Activated CD8-positive, alpha-beta memory T cell treated with anti-CD3 and anti-CD28 coated beads for 4 hours (primary cell): ENCODE measurements at regions not wholly inside any gene's neighbourhood (a gene's known extent, or its start where the extent isn't known, plus 50 kb on each side); places are given as distances from the start of the nearest gene placed in this dataset.
"Not testable (repeated sequence)": the region's sequence is repeated elsewhere in the genome, so short reads cannot be mapped to it uniquely, and the experiment has no call there.

Experiments used
- DNase-seq, 2 donors: peaks; one replicate each; pipeline ENCODE4 v3.0.0-alpha.2; 2020; ENCODE audit warnings: low read depth in 2 of 2

DNA sequence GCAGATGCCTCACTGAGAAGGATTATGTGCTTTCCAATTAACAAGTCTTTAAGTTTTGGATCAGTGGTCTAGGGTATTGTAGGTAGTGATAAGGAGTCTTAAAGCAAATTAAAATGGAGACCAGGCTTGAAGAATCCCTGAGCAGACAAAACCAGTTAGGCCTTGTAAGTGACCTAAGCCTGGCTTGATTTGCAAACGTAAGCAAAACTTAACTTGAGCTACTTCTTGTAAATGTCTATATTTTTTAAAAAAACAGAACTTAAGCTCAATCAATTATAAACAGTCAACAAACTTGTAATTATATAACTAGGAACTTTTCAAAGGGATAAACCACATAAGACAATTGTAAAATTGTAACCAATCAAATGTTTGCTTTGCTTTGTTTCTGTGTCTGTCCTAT, 72.7 kb upstream of the NALF2 start:
- no peak for DNase-seq

GRCh38 chrX:69430785-69431184, 73.3 kb upstream of the NALF2 start:
- no peak for DNase-seq

DNA sequence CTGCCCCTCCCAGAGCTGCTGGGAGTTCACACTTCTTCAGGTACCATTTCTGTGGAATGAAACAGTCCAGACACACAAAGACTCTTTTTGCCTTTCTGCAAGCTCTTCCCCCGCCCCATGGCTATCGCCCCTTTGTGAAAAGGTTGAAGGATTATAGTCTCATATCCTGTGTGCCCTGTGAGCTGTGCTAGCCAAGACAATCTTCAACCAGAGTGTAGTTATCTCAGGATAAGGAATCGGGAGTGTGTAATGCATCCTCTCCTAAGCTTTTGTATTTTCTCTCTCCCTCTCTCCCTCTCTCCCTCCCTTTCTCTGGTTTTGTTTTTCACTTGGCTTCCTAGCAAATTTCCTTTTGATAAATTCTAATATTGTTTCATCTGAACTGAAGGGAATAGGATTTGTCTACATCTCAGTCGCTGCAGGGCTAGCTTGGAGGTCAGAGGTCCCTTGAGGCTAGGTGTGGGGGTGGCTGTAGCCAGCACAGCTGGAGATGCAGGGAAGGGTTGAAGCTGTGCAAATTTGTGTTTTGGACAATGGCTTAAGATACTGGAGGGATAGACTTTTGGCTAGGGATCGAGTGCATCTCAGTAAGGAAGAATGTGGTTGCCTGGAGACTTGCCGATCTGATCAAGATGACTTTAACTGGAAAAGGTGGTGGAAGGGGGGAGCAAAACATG, 74.6 kb upstream of the NALF2 start:
- no peak for DNase-seq

DNA sequence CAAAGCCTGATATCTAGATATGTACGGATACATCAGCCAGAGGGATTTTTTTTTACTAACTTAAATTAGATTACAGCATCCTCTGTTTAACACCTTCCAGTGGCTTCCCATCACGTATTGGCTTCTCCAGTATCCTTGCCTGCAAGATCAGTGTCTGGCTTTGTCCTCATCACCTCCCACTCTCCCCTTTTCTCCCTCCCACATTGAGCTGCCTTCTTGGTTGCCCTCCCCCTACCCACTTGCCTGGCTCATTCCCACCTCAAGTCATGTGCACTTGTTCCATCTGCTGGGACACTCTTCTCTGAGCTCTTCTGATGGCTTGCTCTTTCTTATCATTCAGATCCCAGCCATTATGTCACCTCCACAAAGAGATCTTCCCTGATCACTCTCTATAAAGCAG, 75.9 kb upstream of the NALF2 start:
- no peak for DNase-seq

GRCh38 chrX:69424910-69425309, 79.2 kb upstream of the NALF2 start:
- DNase-seq = no peak

GRCh38 chrX:69424161-69424560, 80.0 kb upstream of the NALF2 start:
- DNase-seq = no peak

DNA sequence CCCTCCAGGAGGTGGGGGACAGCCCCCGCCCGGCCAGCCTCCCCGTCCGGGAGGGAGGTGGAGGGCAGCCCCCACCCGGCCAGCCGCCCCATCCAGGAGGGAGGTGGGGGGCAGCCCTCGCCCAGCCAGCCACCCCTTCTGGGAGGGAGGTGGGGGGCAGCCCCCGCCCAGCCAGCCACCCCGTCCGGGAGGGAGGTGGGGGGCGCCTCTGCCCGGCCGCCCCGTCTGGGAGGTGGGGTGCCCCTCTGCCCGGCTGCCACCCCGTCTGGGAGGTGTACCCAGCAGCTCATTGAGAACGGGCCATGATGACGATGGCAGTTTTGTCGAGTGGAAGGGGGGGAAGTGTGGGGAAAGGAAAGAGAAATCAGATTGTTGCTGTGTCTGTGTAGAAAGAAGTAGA, 81.9 kb upstream of the NALF2 start:
- not testable (repeated sequence) for DNase-seq

DNA sequence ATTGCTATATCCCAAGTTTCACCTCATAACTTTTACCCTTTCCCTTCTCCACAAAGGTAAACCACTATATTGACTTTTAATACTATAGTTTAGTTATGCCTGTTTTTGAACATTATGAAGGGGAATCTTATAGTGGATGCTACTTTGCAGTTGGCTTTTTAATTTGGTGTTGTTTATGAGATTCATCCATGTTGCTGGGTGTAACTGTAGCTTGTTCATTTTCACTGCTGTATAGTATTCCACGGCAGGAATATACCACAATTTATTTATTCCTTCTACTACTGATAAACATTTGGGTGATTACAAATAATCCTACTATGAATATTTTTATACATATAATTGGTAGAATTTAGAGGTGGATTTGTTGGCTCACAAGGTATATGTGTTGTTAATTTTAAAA, 88.4 kb upstream of the NALF2 start:
- DNase-seq = no peak

GRCh38 chrX:69412661-69413060, 91.5 kb upstream of the NALF2 start:
- DNase-seq = no peak

DNA sequence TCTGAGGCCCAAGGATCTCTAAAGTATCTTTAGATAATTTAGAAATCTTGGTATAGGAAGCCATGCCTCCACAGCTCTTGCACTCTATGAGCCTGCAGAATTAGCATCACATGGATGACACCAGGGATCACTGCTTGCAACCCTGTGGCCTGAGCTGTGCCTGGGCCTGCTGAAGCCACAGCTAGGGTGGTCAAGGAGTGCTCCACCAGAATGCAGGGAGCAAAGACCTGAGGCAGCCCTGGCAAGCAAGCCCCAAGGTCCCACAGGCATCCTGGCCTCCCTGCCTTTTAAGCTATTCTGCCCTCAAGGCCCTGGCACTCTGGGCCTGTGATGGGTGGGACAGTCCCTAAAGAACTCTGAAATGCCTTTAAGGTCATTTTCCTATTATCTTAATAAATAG, 105.2 kb upstream of the NALF2 start:
- DNase-seq = no peak

DNA sequence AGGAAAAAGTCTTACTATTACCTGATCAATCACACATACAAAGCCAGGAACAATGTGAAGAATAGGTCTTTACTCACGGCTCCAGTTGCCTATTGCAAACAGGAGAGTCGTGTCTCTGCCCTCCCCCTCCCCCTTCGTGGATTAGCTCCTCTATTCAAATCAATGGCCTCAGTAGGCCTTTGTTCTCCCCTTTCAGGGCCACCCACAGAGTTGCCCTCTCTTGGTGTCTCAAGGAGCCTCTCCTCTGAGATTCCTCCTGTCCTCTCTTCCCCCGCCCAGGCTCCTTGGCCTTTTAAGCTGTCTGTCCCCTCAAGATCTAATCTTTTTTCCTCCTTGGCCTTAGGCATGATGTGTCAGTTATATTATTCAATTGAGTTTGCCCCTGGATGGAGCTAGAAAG, 107.2 kb upstream of the NALF2 start:
- DNase-seq = no peak

DNA sequence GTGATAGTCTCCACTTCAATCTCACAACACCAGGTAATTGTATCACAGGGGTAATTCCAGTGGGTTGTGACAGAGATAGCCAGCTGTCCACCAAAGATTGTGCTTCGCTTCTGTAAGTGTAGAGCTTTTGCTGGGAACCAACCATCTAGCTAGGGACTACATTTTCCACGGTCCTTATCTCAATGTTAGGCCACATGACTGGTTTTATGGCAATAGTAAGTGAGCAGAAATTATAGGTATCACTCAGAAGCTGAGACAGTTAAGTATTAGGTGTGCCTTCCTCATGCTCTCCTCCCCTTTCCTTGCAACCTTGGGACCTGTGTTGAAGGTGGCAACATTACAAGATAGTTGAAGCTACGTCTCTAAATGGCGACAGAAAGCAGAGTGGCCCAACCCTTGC, 108.8 kb upstream of the NALF2 start:
- no peak for DNase-seq

GRCh38 chrX:69389101-69389501, 115.0 kb upstream of the NALF2 start:
- DNase-seq = no peak

DNA sequence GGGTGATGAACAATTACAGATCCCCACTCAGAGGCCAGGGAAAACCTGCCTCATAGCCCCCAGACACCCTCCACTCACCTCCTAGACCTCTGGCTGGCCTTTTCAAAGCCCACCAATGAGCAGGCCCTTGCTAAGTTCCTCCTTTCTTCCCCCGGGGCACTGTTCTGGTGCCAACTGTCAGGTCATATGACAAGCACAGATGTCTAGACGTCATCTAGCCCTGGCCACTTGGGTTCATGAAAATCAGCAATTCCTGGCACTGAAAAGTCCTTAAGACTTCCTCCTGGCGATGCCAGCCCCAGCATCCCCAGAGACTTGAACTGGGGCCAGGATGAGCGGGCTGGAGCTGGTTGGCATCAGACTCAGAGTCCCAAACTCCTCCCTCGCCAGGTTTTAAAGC, 115.6 kb upstream of the NALF2 start:
- DNase-seq = no peak

DNA sequence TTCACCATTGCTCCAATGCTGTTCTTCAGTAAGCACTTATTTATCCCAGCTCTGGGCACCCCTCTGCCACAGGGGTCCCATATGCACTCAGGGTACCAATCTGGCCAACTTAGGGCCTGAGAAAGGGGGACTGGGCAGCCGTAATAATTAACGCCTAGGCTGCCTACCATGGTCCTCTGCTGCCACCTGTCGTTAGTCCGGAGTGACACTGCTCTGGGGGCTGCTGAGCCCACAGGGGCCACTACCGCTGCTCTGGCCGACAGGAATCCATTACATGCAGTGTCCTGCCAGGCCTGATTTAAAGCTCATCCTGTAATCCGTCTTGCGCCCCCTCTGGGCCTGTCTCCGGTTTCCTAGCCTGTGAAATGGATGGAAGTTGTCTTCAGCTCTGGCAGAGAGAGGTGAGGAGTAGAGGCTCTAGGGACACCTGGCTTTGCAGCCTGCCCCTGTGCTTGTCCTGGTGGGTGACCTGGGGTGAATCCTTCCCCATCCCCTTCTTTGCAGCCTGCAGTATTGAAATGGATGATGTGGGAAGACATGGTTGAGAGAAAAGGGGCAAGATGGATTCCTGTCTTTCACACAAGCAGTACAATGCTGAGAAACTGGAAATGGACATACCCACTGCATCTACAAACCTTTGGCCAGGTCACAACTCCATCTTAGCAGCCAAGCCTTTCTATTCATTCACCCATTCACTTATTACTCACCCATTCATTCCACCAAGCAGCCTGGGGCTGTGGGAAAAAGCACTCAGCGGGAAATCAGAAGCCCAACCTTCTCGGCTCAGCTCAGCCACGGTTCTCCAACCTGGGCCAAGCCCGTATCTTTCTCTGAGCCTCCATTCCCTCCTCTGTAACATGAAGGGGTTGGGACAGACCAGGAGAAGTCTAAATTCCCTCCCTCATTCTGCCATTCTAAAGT, 116.3 kb upstream of the NALF2 start:
- no peak for DNase-seq

DNA sequence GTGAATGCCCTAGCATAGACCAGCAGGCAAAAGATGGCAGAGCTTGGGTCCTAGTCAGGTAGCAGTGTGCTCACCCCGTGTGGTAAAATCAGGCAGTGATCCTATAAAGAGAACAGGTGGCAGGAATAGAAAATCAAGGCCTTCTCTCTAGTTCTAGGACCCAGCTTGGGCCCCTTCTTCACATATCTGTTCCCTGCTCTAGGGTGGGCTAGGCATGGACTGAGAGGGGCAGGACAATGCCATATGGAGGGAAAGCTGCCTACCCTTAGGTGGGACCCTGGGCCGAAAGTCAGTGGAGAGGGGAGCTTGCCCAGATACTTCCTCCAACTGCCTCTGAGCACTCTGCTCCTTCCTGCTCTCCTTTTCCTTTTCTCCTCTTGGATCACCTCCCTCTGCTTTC, 117.4 kb upstream of the NALF2 start:
- no peak for DNase-seq

- DNase-seq = no peak
These were observed 124.7 kb upstream of the NALF2 start for GRCh38 chrX:69379412-69379811.

GRCh38 chrX:69374569-69374968, 129.6 kb upstream of the NALF2 start:
- DNase-seq = no peak

DNA sequence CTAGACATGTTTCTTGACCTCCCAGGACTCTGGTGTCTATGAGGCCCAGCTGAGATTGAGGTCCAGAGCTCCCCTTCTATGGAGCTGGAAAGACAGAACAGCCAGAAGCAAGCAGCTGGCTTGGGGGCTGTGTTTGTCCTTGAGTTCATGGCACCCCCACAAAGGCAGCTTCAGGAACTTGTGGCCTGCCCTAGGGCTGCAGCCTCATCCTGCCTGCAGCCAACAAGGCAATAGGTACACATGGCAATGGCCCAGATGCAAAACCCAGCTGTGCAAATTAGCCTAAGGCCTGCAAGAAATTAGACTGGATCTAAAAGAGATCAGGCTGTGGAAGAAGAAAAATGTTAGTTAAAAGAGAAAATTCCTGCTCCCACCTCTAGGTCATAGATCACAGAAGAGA, 131.7 kb upstream of the NALF2 start:
- no peak for DNase-seq

GRCh38 chrX:69371159-69371558, 133.0 kb upstream of the NALF2 start:
- DNase-seq = no peak

GRCh38 chrX:69369999-69370398, 134.1 kb upstream of the NALF2 start:
- no peak for DNase-seq

- DNase-seq = no peak
These were observed 137.9 kb upstream of the NALF2 start for GRCh38 chrX:69366183-69366582.

DNA sequence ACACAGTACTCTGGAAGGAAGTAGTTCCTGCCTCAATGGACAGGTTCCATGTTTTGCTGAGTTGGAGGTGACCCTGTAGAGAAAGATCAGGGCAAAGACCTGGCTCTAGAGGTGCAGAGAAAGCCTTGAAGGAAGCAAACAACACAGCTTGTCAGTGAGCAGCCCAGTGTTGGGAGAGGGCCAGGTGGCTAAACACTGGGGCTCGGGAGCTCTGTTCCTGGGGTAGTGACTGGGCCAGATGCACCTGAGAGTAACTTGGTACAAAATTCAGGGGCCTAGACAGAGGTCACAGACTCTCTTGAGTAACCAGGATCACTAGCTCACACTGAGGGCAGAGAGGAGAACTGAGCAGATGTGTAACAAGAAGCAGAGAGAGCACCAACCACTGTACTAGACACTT, 138.4 kb upstream of the NALF2 start:
- DNase-seq = no peak
